Head of caudate nucleus (tissue), 42 donors: ENCODE measurements at regions not wholly inside any gene's neighbourhood (a gene's known extent, or its start where the extent isn't known, plus 50 kb on each side); places are given as distances from the start of the nearest gene placed in this dataset.

Experiments
- DNase-seq, 42 donors: peaks; one replicate each; pipeline versions ENCODE4 v3.0.0 to v3.0.0-alpha.2; 2020 to 2021; ENCODE audit warnings: mixed read lengths in 7 of 42
- intact Hi-C: fragments of 100-400 bp; cut with DNase I; formaldehyde crosslinking; loops from one replicate; pipeline ENCODE4 v1.15.0; 2022

- no peak for DNase-seq
- intact Hi-C loops = no loop called here
These were observed 2023.0 kb upstream of the CDH9 start for GRCh38 chr5:29061381-29061780.

GRCh38 chr5:29054694-29055093 lies 2016.3 kb upstream of the CDH9 start:
- DNase-seq = no peak
- intact Hi-C loops = no loop called here

- intact Hi-C loops = no loop called here
- DNase-seq = no peak
These were observed 2015.9 kb upstream of the CDH9 start for GRCh38 chr5:29054282-29054681.

GRCh38 chr5:29051509-29051908 lies 2013.1 kb upstream of the CDH9 start:
- DNase-seq = no peak
- intact Hi-C loops = no loop called here

- intact Hi-C loops = no loop called here
- DNase-seq = no peak
These were observed 2003.8 kb upstream of the CDH9 start for GRCh38 chr5:29042152-29042551.

- DNase-seq = no peak
- intact Hi-C loops = no loop called here
These were observed 2002.0 kb upstream of the CDH9 start for GRCh38 chr5:29040404-29040803.

- intact Hi-C loops = no loop called here
These were observed 2001.6 kb upstream of the CDH9 start for GRCh38 chr5:29039994-29040393.

GRCh38 chr5:29037716-29038115 lies 1999.3 kb upstream of the CDH9 start:
- no peak for DNase-seq
- intact Hi-C loops = no loop called here

More at GRCh38 chr5:29039994-29040393, 2001.6 kb upstream of the CDH9 start:
- no peak for DNase-seq

GRCh38 chr5:29024052-29024451 lies 1985.7 kb upstream of the CDH9 start:
- intact Hi-C loops = no loop called here
- no peak for DNase-seq

- intact Hi-C loops = no loop called here
- DNase-seq = no peak
These were observed 1985.2 kb upstream of the CDH9 start for GRCh38 chr5:29023541-29023940.

GRCh38 chr5:29017501-29017900 lies 1979.1 kb upstream of the CDH9 start:
- DNase-seq = no peak
- intact Hi-C loops = no loop called here

- intact Hi-C loops = no loop called here
- DNase-seq = peak in 26 of 42 donors; percentile 2 to 66 (median 18)
These were observed 1977.7 kb upstream of the CDH9 start for GRCh38 chr5:29016067-29016466.

GRCh38 chr5:29015523-29015922 lies 1977.1 kb upstream of the CDH9 start:
- intact Hi-C loops = no loop called here
- no peak for DNase-seq

- intact Hi-C loops = no loop called here
- DNase-seq = no peak
These were observed 1967.0 kb upstream of the CDH9 start for GRCh38 chr5:29005386-29005785.

- intact Hi-C loops = no loop called here
- no peak for DNase-seq
These were observed 1964.1 kb upstream of the CDH9 start for GRCh38 chr5:29002481-29002880.

- intact Hi-C loops = no loop called here
- DNase-seq = no peak
These were observed 1963.3 kb upstream of the CDH9 start for GRCh38 chr5:29001666-29002065.

GRCh38 chr5:28984639-28985038 lies 1946.3 kb upstream of the CDH9 start:
- intact Hi-C loops = no loop called here

GRCh38 chr5:28975508-28975907 lies 1937.1 kb upstream of the CDH9 start:
- no peak for DNase-seq
- intact Hi-C loops = no loop called here

More at GRCh38 chr5:28984639-28985038, 1946.3 kb upstream of the CDH9 start:
- no peak for DNase-seq

- intact Hi-C loops = no loop called here
- DNase-seq = no peak
These were observed 1929.5 kb upstream of the CDH9 start for GRCh38 chr5:28967848-28968247.

GRCh38 chr5:28961816-28962215 lies 1923.4 kb upstream of the CDH9 start:
- DNase-seq = no peak
- intact Hi-C loops = no loop called here

GRCh38 chr5:28958581-28958980 lies 1920.2 kb upstream of the CDH9 start:
- intact Hi-C loops = no loop called here
- DNase-seq = no peak

- intact Hi-C loops = no loop called here
- DNase-seq = no peak
These were observed 1919.1 kb upstream of the CDH9 start for GRCh38 chr5:28957450-28957849.
